ENCODE measurements at regions not wholly inside any gene's neighbourhood (a gene's known extent, or its start where the extent isn't known, plus 50 kb on each side); places are given as distances from the start of the nearest gene placed in this dataset.
"Not testable (repeated sequence)": the region's sequence is repeated elsewhere in the genome, so short reads cannot be mapped to it uniquely, and the experiment has no call there.

GRCh38 chr14:22386924-22387775 lies 201.9 kb downstream of the DAD1 start:
- DNase-seq (ENCODE audit: low spot score): peak; percentile 73

GRCh38 chr14:22384974-22385526 lies 204.0 kb downstream of the DAD1 start:
- no peak for DNase-seq (ENCODE audit: low spot score)

GRCh38 chr14:22384167-22384549 lies 204.9 kb downstream of the DAD1 start:
- DNase-seq (ENCODE audit: low spot score): no peak

GRCh38 chr14:22383515-22384166 lies 205.4 kb downstream of the DAD1 start:
- DNase-seq (ENCODE audit: low spot score): no peak

GRCh38 chr14:22382955-22383354 lies 206.1 kb downstream of the DAD1 start:
- DNase-seq (ENCODE audit: low spot score): no peak

GRCh38 chr14:22382395-22382794 lies 206.6 kb downstream of the DAD1 start:
- no peak for DNase-seq (ENCODE audit: low spot score)

GRCh38 chr14:22381766-22382165 lies 207.3 kb downstream of the DAD1 start:
- DNase-seq (ENCODE audit: low spot score): no peak

- no peak for DNase-seq (ENCODE audit: low spot score)
These were observed 207.6 kb downstream of the DAD1 start for GRCh38 chr14:22381408-22381760.

- DNase-seq (ENCODE audit: low spot score): no peak
These were observed 208.2 kb downstream of the DAD1 start for GRCh38 chr14:22380571-22381407.

GRCh38 chr14:22379727-22380126 lies 209.3 kb downstream of the DAD1 start:
- DNase-seq (ENCODE audit: low spot score): no peak

- DNase-seq (ENCODE audit: low spot score): no peak
These were observed 210.8 kb downstream of the DAD1 start for GRCh38 chr14:22378181-22378580.

- no peak for DNase-seq (ENCODE audit: low spot score)
These were observed 213.6 kb downstream of the DAD1 start for GRCh38 chr14:22375321-22375930.

GRCh38 chr14:22370084-22370847 lies 218.8 kb downstream of the DAD1 start:
- DNase-seq (ENCODE audit: low spot score): no peak

- DNase-seq (ENCODE audit: low spot score): no peak
These were observed 230.3 kb downstream of the DAD1 start for GRCh38 chr14:22358726-22359125.

- not testable (repeated sequence) for DNase-seq (ENCODE audit: low spot score)
These were observed 239.7 kb downstream of the DAD1 start for GRCh38 chr14:22349281-22349680.

- DNase-seq (ENCODE audit: low spot score): no peak
These were observed 244.4 kb downstream of the DAD1 start for GRCh38 chr14:22344673-22345072.

GRCh38 chr14:22344209-22344608 lies 244.8 kb downstream of the DAD1 start:
- DNase-seq (ENCODE audit: low spot score): not testable (repeated sequence)

GRCh38 chr14:22341049-22341448 lies 248.0 kb downstream of the DAD1 start:
- no peak for DNase-seq (ENCODE audit: low spot score)

GRCh38 chr14:22338917-22339715 lies 249.9 kb downstream of the DAD1 start:
- DNase-seq (ENCODE audit: low spot score): no peak

- no peak for DNase-seq (ENCODE audit: low spot score)
These were observed 250.6 kb downstream of the DAD1 start for GRCh38 chr14:22338381-22338780.
